ENCODE measurements at regions not wholly inside any gene's neighbourhood (a gene's known extent, or its start where the extent isn't known, plus 50 kb on each side); places are given as distances from the start of the nearest gene placed in this dataset.

- Histone ChIP-seq H3K9me3 (ENCODE audit: control insufficient read depth, insufficient read depth, low read depth, low read length) (no peaks in the 10 kb centered on the region), H3K4me1 (ENCODE audit: control insufficient read depth, insufficient read depth, low read length) (no peaks in the 10 kb centered on the region), H3K36me3 (ENCODE audit: control insufficient read depth in 2 of 2, insufficient read depth in 1 of 2, low read length in 2 of 2) (no peaks in the 10 kb centered on the region), H3K27ac (ENCODE audit: extremely low read depth, low read depth, low read length) (no peak overlapping the region), H3K4me3 (ENCODE audit: low read depth, low read length) (no peak overlapping the region)
- TF ChIP-seq ZNF19 (tag by site-specific recombination; IDR thresholded peaks at IDR 0.05; ENCODE audit: low read depth) = no peak
- TF ChIP-seq GFI1B (tag by site-specific recombination; IDR thresholded peaks at IDR 0.05) = no peak
- TF ChIP-seq EGR2 (tag by site-specific recombination; IDR thresholded peaks at IDR 0.05; ENCODE audit: low read depth) = no peak
- TF ChIP-seq ZNF350 (tag by site-specific recombination; IDR thresholded peaks at IDR 0.05) = no peak
- TF ChIP-seq TRIM28 (IDR thresholded peaks at IDR 0.05; ENCODE audit: borderline replicate concordance, low read length) = no peak
- TF ChIP-seq YY1 (tag by site-specific recombination; IDR thresholded peaks at IDR 0.05) = no peak
- no peak for TF ChIP-seq ZNF274 (IDR thresholded peaks at IDR 0.05; ENCODE audit: low read length)
- no peak for TF ChIP-seq ZNF274 (tag by site-specific recombination; IDR thresholded peaks at IDR 0.05; ENCODE audit: borderline replicate concordance)
- no peak for TF ChIP-seq PRDM2 (tag by site-specific recombination; IDR thresholded peaks at IDR 0.05; ENCODE audit: borderline replicate concordance)
- no peak for TF ChIP-seq ZNF211 (tag by site-specific recombination; IDR thresholded peaks at IDR 0.05; ENCODE audit: low read depth)
- TF ChIP-seq ZNF664 (tag by site-specific recombination; IDR thresholded peaks at IDR 0.05) = no peak
- POLR2A ChIA-PET = no interaction called here
- CTCF ChIA-PET = no interaction called here
Measured at GRCh38 chr4:14831416-14831815, 170.9 kb upstream of the CPEB2 start.

DNA sequence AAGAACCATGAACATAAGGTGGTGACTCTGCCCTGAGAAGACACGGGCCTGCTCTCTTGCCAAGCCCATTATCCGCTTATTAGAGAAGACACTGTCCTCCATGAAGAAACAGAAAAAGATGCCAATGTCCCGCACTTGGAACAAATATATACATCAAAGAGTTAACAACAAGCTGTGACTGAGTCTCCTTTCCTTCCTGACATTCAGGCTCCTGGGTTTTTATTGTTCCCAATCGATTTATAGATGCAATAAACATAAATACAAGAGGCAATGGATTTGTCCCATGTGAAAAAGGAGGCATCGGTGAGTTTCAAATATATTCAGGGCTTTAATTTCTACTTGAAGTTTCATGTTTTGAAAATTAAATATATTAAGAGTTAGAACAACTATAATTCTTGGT is 169.2 kb upstream of the CPEB2 start:
- POLR2A ChIA-PET = no interaction called here

More for the DNA sequence above, 169.2 kb upstream of the CPEB2 start:
- H3K9me3 ChIP-seq (ENCODE audit: control insufficient read depth, insufficient read depth, low read depth, low read length) = no peaks in the 10 kb centered on the region
- no peaks in the 10 kb centered on the region for H3K36me3 ChIP-seq (ENCODE audit: control insufficient read depth in 2 of 2, insufficient read depth in 1 of 2, low read length in 2 of 2)
- TF ChIP-seq, protein P1, sequence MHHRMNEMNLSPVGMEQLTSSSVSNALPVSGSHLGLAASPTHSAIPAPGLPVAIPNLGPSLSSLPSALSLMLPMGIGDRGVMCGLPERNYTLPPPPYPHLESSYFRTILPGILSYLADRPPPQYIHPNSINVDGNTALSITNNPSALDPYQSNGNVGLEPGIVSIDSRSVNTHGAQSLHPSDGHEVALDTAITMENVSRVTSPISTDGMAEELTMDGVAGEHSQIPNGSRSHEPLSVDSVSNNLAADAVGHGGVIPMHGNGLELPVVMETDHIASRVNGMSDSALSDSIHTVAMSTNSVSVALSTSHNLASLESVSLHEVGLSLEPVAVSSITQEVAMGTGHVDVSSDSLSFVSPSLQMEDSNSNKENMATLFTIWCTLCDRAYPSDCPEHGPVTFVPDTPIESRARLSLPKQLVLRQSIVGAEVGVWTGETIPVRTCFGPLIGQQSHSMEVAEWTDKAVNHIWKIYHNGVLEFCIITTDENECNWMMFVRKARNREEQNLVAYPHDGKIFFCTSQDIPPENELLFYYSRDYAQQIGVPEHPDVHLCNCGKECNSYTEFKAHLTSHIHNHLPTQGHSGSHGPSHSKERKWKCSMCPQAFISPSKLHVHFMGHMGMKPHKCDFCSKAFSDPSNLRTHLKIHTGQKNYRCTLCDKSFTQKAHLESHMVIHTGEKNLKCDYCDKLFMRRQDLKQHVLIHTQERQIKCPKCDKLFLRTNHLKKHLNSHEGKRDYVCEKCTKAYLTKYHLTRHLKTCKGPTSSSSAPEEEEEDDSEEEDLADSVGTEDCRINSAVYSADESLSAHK (tag by site-specific recombination; IDR thresholded peaks at IDR 0.05) = no peak
- TF ChIP-seq ZNF114 (tag by site-specific recombination; IDR thresholded peaks at IDR 0.05) (no peak), ZNF394 (tag by site-specific recombination; IDR thresholded peaks at IDR 0.05; ENCODE audit: borderline replicate concordance) (no peak), ZBTB26 (tag by site-specific recombination; optimal IDR thresholded peaks at IDR 0.05) (no peak)
- H3K4me3 ChIP-seq (ENCODE audit: low read depth, low read length) = no peak overlapping the region
- H3K4me1 ChIP-seq (ENCODE audit: control insufficient read depth, insufficient read depth, low read length) = no peaks in the 10 kb centered on the region
- CTCF ChIA-PET = no interaction called here
- H3K27ac ChIP-seq (ENCODE audit: extremely low read depth, low read depth, low read length) = no peak overlapping the region

Measured in HEK293 (cell line).